NB4 (cell line): ENCODE measurements at regions not wholly inside any gene's neighbourhood (a gene's known extent, or its start where the extent isn't known, plus 50 kb on each side); places are given as distances from the start of the nearest gene placed in this dataset.

ENCODE experiments used
- POLR2A ChIP-seq: IDR thresholded peaks from 2 replicates; pipeline ENCODE4 v1.6.1; 2011; ENCODE audit warnings: mild to moderate bottlenecking; ENCODE audit not compliant: insufficient read length; ENCODE audit errors: extremely low read depth
- TF ChIP-seq, protein P1 (sequence below): IDR thresholded peaks from one replicate; pipeline ENCODE4 v1.5.1; 2012; ENCODE audit warnings: low read depth, low read length

DNA sequence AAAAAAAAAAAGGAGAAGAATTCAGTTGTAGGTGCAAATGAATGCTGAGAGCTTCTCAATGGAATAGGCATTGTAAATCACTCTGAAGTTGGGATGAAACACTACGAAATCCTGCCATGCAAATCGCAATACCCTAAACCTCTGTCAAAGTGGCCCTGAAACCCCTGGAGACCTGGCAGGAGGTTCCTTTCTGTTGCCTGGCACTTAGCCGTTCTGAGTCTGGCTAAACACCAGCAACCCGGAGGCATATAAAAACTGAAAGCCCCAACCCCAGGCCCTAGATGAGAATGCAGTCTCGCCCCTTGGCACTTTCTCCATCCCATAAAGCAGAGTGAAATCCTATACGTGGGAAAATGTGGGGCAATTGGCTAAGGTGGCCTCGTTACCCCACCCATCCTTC, 151.5 kb upstream of the PARP11 start:
- no peak for TF ChIP-seq POLR2A
- TF ChIP-seq, protein P1, sequence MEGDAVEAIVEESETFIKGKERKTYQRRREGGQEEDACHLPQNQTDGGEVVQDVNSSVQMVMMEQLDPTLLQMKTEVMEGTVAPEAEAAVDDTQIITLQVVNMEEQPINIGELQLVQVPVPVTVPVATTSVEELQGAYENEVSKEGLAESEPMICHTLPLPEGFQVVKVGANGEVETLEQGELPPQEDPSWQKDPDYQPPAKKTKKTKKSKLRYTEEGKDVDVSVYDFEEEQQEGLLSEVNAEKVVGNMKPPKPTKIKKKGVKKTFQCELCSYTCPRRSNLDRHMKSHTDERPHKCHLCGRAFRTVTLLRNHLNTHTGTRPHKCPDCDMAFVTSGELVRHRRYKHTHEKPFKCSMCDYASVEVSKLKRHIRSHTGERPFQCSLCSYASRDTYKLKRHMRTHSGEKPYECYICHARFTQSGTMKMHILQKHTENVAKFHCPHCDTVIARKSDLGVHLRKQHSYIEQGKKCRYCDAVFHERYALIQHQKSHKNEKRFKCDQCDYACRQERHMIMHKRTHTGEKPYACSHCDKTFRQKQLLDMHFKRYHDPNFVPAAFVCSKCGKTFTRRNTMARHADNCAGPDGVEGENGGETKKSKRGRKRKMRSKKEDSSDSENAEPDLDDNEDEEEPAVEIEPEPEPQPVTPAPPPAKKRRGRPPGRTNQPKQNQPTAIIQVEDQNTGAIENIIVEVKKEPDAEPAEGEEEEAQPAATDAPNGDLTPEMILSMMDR, result no peak
